ENCODE measurements at regions not wholly inside any gene's neighbourhood (a gene's known extent, or its start where the extent isn't known, plus 50 kb on each side); places are given as distances from the start of the nearest gene placed in this dataset.

GRCh38 chr3:27571345-27571744 is 87.2 kb upstream of the SLC4A7 start:
- ChIA-PET CTCF (ENCODE audit: low intra/inter-chr PET ratio, low total read pairs) (no interaction called here), POLR2A (no interaction called here)
- no peak for DNase-seq (ENCODE audit: low spot score)
- Histone ChIP-seq H3K4me3 (replicated peaks in 1 of 3; ENCODE audit: insufficient read depth in 1 of 3, low read depth in 2 of 3, low read length in 3 of 3) (no peak overlapping the region), H3K4me1 (ENCODE audit: insufficient read depth, low read length) (no peaks in the 10 kb centered on the region), H3K27me3 (ENCODE audit: control insufficient read depth in 1 of 2, insufficient read depth in 2 of 2, low read length in 2 of 2) (no peaks in the 10 kb centered on the region), H3K9ac (ENCODE audit: insufficient read depth, low read depth, low read length) (no peak overlapping the region), H3K4me2 (ENCODE audit: low read depth, low read length) (no peak overlapping the region), H3K36me3 (replicated peaks in 1 of 2; ENCODE audit: control insufficient read depth in 1 of 2, insufficient read depth in 2 of 2, low read length in 2 of 2) (no peaks in the 10 kb centered on the region), H2AFZ (ENCODE audit: low read length) (no peak overlapping the region), H3K79me2 (ENCODE audit: insufficient read depth, low read length) (no peaks in the 10 kb centered on the region), H4K20me1 (ENCODE audit: insufficient read depth, low read length) (no peaks in the 10 kb centered on the region), H3K27ac (ENCODE audit: extremely low read length, insufficient read depth, low read length) (no peak overlapping the region), H3K9me3 (ENCODE audit: low read length) (no peaks in the 10 kb centered on the region)
- BruUV-seq (replicated peaks) = no TSS peak
- in situ Hi-C loops (cut with HindIII; ENCODE audit: extremely low pct_ligation_motif_present, low pct_unique_long_range_greater_than_20kb) (no loop called here), intact Hi-C loops (cut with micrococcal nuclease; ENCODE audit: unreplicated experiment) (no loop called here)
- ATAC-seq = no peak
- FAIRE-seq = no peak
- WGBS (ENCODE audit: low lambda C conversion rate) = 0% methylated on average over 2 of the region's 2 CpGs
- TF ChIP-seq ZNF232 (CRISPR knock-in tag; IDR thresholded peaks at IDR 0.05; ENCODE audit: borderline replicate concordance) = no peak
- TF ChIP-seq GFI1 (CRISPR knock-in tag; IDR thresholded peaks at IDR 0.05; ENCODE audit: borderline replicate concordance) = no peak
- no peak for TF ChIP-seq ZNF282 (IDR thresholded peaks at IDR 0.05; ENCODE audit: partially characterized antibody)
- TF ChIP-seq KMT2B (CRISPR knock-in tag; IDR thresholded peaks at IDR 0.05) = no peak
- TF ChIP-seq FOXO1 (CRISPR knock-in tag; IDR thresholded peaks at IDR 0.05) = no peak
- no peak for TF ChIP-seq IRF1 (CRISPR knock-in tag; IDR thresholded peaks at IDR 0.05; ENCODE audit: low read depth)
- no peak for TF ChIP-seq RAD51 (IDR thresholded peaks at IDR 0.05; ENCODE audit: borderline replicate concordance)
- no peak for TF ChIP-seq RFX3 (CRISPR knock-in tag; IDR thresholded peaks at IDR 0.05)
- TF ChIP-seq BORCS8-MEF2B (CRISPR knock-in tag; IDR thresholded peaks at IDR 0.05) = no peak
- no peak for TF ChIP-seq ZNF691 (CRISPR knock-in tag; IDR thresholded peaks at IDR 0.05; ENCODE audit: borderline replicate concordance, low read depth)
- TF ChIP-seq, protein P1, sequence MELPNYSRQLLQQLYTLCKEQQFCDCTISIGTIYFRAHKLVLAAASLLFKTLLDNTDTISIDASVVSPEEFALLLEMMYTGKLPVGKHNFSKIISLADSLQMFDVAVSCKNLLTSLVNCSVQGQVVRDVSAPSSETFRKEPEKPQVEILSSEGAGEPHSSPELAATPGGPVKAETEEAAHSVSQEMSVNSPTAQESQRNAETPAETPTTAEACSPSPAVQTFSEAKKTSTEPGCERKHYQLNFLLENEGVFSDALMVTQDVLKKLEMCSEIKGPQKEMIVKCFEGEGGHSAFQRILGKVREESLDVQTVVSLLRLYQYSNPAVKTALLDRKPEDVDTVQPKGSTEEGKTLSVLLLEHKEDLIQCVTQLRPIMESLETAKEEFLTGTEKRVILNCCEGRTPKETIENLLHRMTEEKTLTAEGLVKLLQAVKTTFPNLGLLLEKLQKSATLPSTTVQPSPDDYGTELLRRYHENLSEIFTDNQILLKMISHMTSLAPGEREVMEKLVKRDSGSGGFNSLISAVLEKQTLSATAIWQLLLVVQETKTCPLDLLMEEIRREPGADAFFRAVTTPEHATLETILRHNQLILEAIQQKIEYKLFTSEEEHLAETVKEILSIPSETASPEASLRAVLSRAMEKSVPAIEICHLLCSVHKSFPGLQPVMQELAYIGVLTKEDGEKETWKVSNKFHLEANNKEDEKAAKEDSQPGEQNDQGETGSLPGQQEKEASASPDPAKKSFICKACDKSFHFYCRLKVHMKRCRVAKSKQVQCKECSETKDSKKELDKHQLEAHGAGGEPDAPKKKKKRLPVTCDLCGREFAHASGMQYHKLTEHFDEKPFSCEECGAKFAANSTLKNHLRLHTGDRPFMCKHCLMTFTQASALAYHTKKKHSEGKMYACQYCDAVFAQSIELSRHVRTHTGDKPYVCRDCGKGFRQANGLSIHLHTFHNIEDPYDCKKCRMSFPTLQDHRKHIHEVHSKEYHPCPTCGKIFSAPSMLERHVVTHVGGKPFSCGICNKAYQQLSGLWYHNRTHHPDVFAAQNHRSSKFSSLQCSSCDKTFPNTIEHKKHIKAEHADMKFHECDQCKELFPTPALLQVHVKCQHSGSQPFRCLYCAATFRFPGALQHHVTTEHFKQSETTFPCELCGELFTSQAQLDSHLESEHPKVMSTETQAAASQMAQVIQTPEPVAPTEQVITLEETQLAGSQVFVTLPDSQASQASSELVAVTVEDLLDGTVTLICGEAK (IDR thresholded peaks at IDR 0.05) = no peak
- TF ChIP-seq, protein P1 (CRISPR knock-in tag; IDR thresholded peaks at IDR 0.05) = no peak
- no peak for TF ChIP-seq DMTF1 (CRISPR knock-in tag; IDR thresholded peaks at IDR 0.05)
